Stimulated activated naive B cell treated with anti-CD40 and anti-IgM and Interleukin-4, amounts not matched to agents 10 μg/mL and 1 μg/mL and 100 μg/mL, for 72 hours (primary cell): ENCODE measurements at regions not wholly inside any gene's neighbourhood (a gene's known extent, or its start where the extent isn't known, plus 50 kb on each side); places are given as distances from the start of the nearest gene placed in this dataset.

Source experiments
- ATAC-seq, 2 donors: fragments of 150-1000 bp; cut with Tn5 transposase; replicated peaks; 2 replicates each; pipeline ENCODE4 v1.10.0; 2021; ENCODE audit warnings: moderate library complexity in 1 of 2
- DNase-seq: peaks from one replicate; pipeline ENCODE4 v3.0.0; 2021
- H3K27ac Mint-ChIP-seq: one replicate; pipeline ENCODE4 v1.8.0; 2022; ENCODE audit warnings: mild to moderate bottlenecking, mixed read lengths
- H3K27me3 Mint-ChIP-seq, 2 donors: one replicate each; pipeline ENCODE4 v1.8.0; 2022; ENCODE audit warnings: mixed read lengths in 2 of 2
- H3K36me3 Mint-ChIP-seq, 2 donors: one replicate each; pipeline ENCODE4 v1.8.0; 2022; ENCODE audit warnings: mixed read lengths in 2 of 2, mild to moderate bottlenecking in 1 of 2
- H3K4me1 Mint-ChIP-seq, 2 donors: one replicate each; pipeline ENCODE4 v1.8.0; 2022; ENCODE audit warnings: mixed read lengths in 2 of 2, mild to moderate bottlenecking in 1 of 2
- H3K4me3 Mint-ChIP-seq, 2 donors: one replicate each; pipeline ENCODE4 v1.8.0; 2022; ENCODE audit warnings: mild to moderate bottlenecking in 2 of 2, mixed read lengths in 2 of 2, moderate library complexity in 1 of 2
- H3K9me3 Mint-ChIP-seq, 2 donors: one replicate each; pipeline ENCODE4 v1.8.0; 2022; ENCODE audit warnings: mixed read lengths in 2 of 2, mild to moderate bottlenecking in 1 of 2

GRCh38 chr21:32135401-32136363, 143.2 kb downstream of the MIS18A start:
- peak; percentile 67 to 86 for ATAC-seq
- DNase-seq = peak; percentile 3

GRCh38 chr21:32134441-32135130, 144.3 kb downstream of the MIS18A start:
- no peak for DNase-seq
- Mint-ChIP-seq H3K4me3 (no peak overlapping the region), H3K9me3 (peaks cover 5 to 13% of the 10 kb centered on the region in 2 donors), H3K36me3 (no peaks in the 10 kb centered on the region), H3K27ac (peak overlapping the region; percentile 11), H3K4me1 (peaks cover 0 to 2% of the 10 kb centered on the region in 2 donors), H3K27me3 (peaks cover 14 to 22% of the 10 kb centered on the region in 2 donors)
- ATAC-seq = no peak

More at GRCh38 chr21:32135401-32136363, 143.2 kb downstream of the MIS18A start:
- no peak overlapping the region for H3K4me3 Mint-ChIP-seq
- H3K36me3 Mint-ChIP-seq = no peaks in the 10 kb centered on the region
- H3K27me3 Mint-ChIP-seq = peaks cover 14 to 16% of the 10 kb centered on the region in 2 donors
- H3K4me1 Mint-ChIP-seq = peaks cover 0 to 2% of the 10 kb centered on the region in 2 donors
- H3K27ac Mint-ChIP-seq = peak overlapping the region; percentile 9
- H3K9me3 Mint-ChIP-seq = peaks cover 5 to 13% of the 10 kb centered on the region in 2 donors

GRCh38 chr21:32132881-32133280, 146.0 kb downstream of the MIS18A start:
- no peak overlapping the region for H3K27ac Mint-ChIP-seq
- no peak for ATAC-seq
- H3K4me1 Mint-ChIP-seq = peaks cover 0 to 2% of the 10 kb centered on the region in 2 donors
- no peak for DNase-seq
- H3K27me3 Mint-ChIP-seq = peaks cover 14 to 23% of the 10 kb centered on the region in 2 donors
- H3K4me3 Mint-ChIP-seq = no peak overlapping the region
- H3K36me3 Mint-ChIP-seq = no peaks in the 10 kb centered on the region
- peaks cover 11 to 16% of the 10 kb centered on the region in 2 donors for H3K9me3 Mint-ChIP-seq

- Mint-ChIP-seq H3K9me3 (peaks cover 12 to 17% of the 10 kb centered on the region in 2 donors), H3K4me1 (peaks cover 0 to 2% of the 10 kb centered on the region in 2 donors), H3K27me3 (peaks cover 14 to 23% of the 10 kb centered on the region in 2 donors), H3K27ac (no peak overlapping the region), H3K36me3 (no peaks in the 10 kb centered on the region), H3K4me3 (no peak overlapping the region)
- ATAC-seq = no peak
- DNase-seq = no peak
These were observed 146.4 kb downstream of the MIS18A start for GRCh38 chr21:32132409-32132808.

- no peak for DNase-seq
These were observed 146.9 kb downstream of the MIS18A start for GRCh38 chr21:32131960-32132359.

GRCh38 chr21:32131164-32131563, 147.7 kb downstream of the MIS18A start:
- DNase-seq = no peak
- Mint-ChIP-seq H3K27ac (no peak overlapping the region), H3K36me3 (no peaks in the 10 kb centered on the region), H3K27me3 (peaks cover 14 to 23% of the 10 kb centered on the region in 2 donors), H3K4me1 (peaks cover 0 to 1% of the 10 kb centered on the region in 2 donors), H3K9me3 (peaks cover 11 to 13% of the 10 kb centered on the region in 2 donors), H3K4me3 (no peak overlapping the region)
- ATAC-seq = no peak

More at GRCh38 chr21:32131960-32132359, 146.9 kb downstream of the MIS18A start:
- H3K4me3 Mint-ChIP-seq = no peak overlapping the region
- ATAC-seq = no peak
- no peak overlapping the region for H3K27ac Mint-ChIP-seq
- peaks cover 10 to 16% of the 10 kb centered on the region in 2 donors for H3K9me3 Mint-ChIP-seq
- peaks cover 14 to 23% of the 10 kb centered on the region in 2 donors for H3K27me3 Mint-ChIP-seq
- H3K36me3 Mint-ChIP-seq = no peaks in the 10 kb centered on the region
- H3K4me1 Mint-ChIP-seq = peaks cover 0 to 2% of the 10 kb centered on the region in 2 donors

GRCh38 chr21:32130031-32130891, 148.6 kb downstream of the MIS18A start:
- Mint-ChIP-seq H3K4me3 (no peak overlapping the region), H3K27ac (no peak overlapping the region), H3K36me3 (no peaks in the 10 kb centered on the region), H3K9me3 (peaks cover 11 to 13% of the 10 kb centered on the region in 2 donors), H3K27me3 (peaks cover 14 to 27% of the 10 kb centered on the region in 2 donors), H3K4me1 (no peaks in the 10 kb centered on the region)
- no peak for DNase-seq
- ATAC-seq = no peak

- Mint-ChIP-seq H3K27me3 (peaks cover 6 to 14% of the 10 kb centered on the region in 2 donors), H3K9me3 (peaks cover 10 to 14% of the 10 kb centered on the region in 2 donors), H3K4me3 (no peak overlapping the region), H3K4me1 (no peaks in the 10 kb centered on the region), H3K27ac (no peak overlapping the region), H3K36me3 (peaks cover 0 to 1% of the 10 kb centered on the region in 2 donors)
- ATAC-seq (no peak), DNase-seq (no peak)
These were observed 151.8 kb downstream of the MIS18A start for GRCh38 chr21:32127081-32127480.

- no peak for ATAC-seq
- Mint-ChIP-seq H3K4me1 (no peaks in the 10 kb centered on the region), H3K36me3 (peaks cover 0 to 4% of the 10 kb centered on the region in 2 donors), H3K9me3 (peaks cover 4 to 5% of the 10 kb centered on the region in 2 donors), H3K27ac (no peak overlapping the region), H3K27me3 (peaks cover 4 to 16% of the 10 kb centered on the region in 2 donors), H3K4me3 (no peak overlapping the region)
- no peak for DNase-seq
These were observed 156.8 kb downstream of the MIS18A start for GRCh38 chr21:32122082-32122481.

GRCh38 chr21:32120230-32120629, 158.6 kb downstream of the MIS18A start:
- ATAC-seq (no peak), DNase-seq (no peak)
- peaks cover 0 to 4% of the 10 kb centered on the region in 2 donors for H3K36me3 Mint-ChIP-seq
- H3K9me3 Mint-ChIP-seq = peaks cover 2 to 5% of the 10 kb centered on the region in 2 donors
- H3K27me3 Mint-ChIP-seq = peaks cover 0 to 21% of the 10 kb centered on the region in 2 donors
- no peaks in the 10 kb centered on the region for H3K4me1 Mint-ChIP-seq
- H3K27ac Mint-ChIP-seq = no peak overlapping the region
- no peak overlapping the region for H3K4me3 Mint-ChIP-seq

GRCh38 chr21:32119811-32120210, 159.0 kb downstream of the MIS18A start:
- Mint-ChIP-seq H3K4me1 (no peaks in the 10 kb centered on the region), H3K27me3 (peaks cover 0 to 21% of the 10 kb centered on the region in 2 donors), H3K36me3 (peaks cover 0 to 4% of the 10 kb centered on the region in 2 donors), H3K4me3 (no peak overlapping the region), H3K9me3 (peaks cover 2 to 5% of the 10 kb centered on the region in 2 donors), H3K27ac (no peak overlapping the region)
- no peak for ATAC-seq
- DNase-seq = no peak

- no peaks in the 10 kb centered on the region for H3K4me1 Mint-ChIP-seq
- no peak for DNase-seq
- peaks cover 0 to 21% of the 10 kb centered on the region in 2 donors for H3K27me3 Mint-ChIP-seq
- H3K36me3 Mint-ChIP-seq = peaks cover 0 to 4% of the 10 kb centered on the region in 2 donors
- no peak overlapping the region for H3K4me3 Mint-ChIP-seq
- no peak for ATAC-seq
- no peak overlapping the region for H3K27ac Mint-ChIP-seq
- H3K9me3 Mint-ChIP-seq = peaks cover 2 to 5% of the 10 kb centered on the region in 2 donors
These were observed 159.5 kb downstream of the MIS18A start for GRCh38 chr21:32119389-32119788.

- Mint-ChIP-seq H3K4me3 (no peak overlapping the region), H3K27me3 (peaks cover 0 to 10% of the 10 kb centered on the region in 2 donors), H3K27ac (no peak overlapping the region), H3K9me3 (peaks cover 1 to 2% of the 10 kb centered on the region in 2 donors), H3K36me3 (no peaks in the 10 kb centered on the region), H3K4me1 (no peaks in the 10 kb centered on the region)
- DNase-seq = no peak
- ATAC-seq = no peak
These were observed 164.3 kb downstream of the MIS18A start for GRCh38 chr21:32114419-32115035.
